Brain microvascular endothelial cell (primary cell): ENCODE measurements at regions not wholly inside any gene's neighbourhood (a gene's known extent, or its start where the extent isn't known, plus 50 kb on each side); places are given as distances from the start of the nearest gene placed in this dataset.

Source experiments
- DNase-seq: peaks from one replicate; pipeline ENCODE4 v3.0.0-alpha.2; 2020
- H3K27ac ChIP-seq: fragments of 250-450 bp; sonication (Bioruptor Pico); 2 replicates; pipeline ENCODE4 v1.5.1; 2020; ENCODE audit warnings: mild to moderate bottlenecking, moderate library complexity
- H3K27me3 ChIP-seq: fragments of 250-450 bp; sonication (Bioruptor Pico); replicated peaks from 2 replicates; pipeline ENCODE4 v1.5.1; 2020; ENCODE audit warnings: mild to moderate bottlenecking
- H3K36me3 ChIP-seq: fragments of 250-450 bp; sonication (Bioruptor Pico); replicated peaks from 2 replicates; pipeline ENCODE4 v1.5.1; 2020; ENCODE audit warnings: mild to moderate bottlenecking
- H3K4me3 ChIP-seq: 2 replicates; pipeline ENCODE4 v1.5.1; 2011; ENCODE audit warnings: low read depth, mild to moderate bottlenecking, control low read depth, low read length, moderate library complexity
- in situ Hi-C: cut with HindIII; loops from 2 replicates; pipeline ENCODE4 v1.10.0; 2017; ENCODE audit warnings: low sequenced_read_pairs, low pct_ligation_motif_present
- TF ChIP-seq, protein P1 (sequence below): IDR thresholded peaks from 2 replicates; pipeline ENCODE4 v1.5.1; 2011; ENCODE audit warnings: low read depth, mild to moderate bottlenecking, moderate library complexity, low read length, control low read depth, inconsistent platforms; ENCODE audit errors: missing control alignments

DNA sequence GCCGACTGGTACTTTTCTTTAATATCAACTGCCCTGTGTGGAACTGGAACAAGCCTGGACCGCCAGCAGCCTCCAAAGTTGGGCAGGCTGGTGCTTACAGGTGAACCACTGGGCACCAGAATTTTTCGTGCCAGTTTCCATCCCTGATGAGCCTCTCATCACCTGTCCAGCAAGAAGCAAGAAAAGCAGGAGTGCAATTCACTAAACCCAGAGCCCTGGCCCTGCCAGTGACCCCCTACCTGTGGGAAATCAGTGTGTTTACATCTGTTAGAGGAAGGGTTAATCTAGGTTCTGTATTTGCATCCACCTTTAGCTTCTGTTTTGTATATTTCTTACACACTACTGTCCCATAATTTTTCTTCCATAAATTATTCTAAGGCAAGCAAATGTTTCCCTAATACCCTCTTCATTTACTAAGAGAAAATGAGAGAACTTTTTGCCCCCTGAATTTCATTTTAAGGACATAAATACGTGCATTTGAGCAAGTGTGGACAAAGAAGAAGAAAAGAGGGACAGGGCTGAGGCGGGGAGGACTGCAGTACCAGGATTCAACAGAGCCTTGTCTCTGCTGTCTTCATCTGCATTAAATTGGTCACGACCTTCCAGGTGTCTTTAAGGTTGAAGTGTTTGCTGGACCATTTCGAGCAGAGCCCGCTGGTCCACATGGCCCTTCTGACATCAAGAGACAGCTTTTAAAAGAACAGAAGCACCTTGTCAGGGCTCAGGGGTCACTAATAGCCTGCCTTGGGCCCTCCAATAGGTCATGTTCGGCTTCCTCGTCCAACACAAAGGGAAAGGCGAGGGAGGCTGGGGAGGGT lies 763.1 kb downstream of the BCL11A start:
- Histone ChIP-seq H3K4me3 (no peak overlapping the region), H3K27me3 (no peaks in the 10 kb centered on the region), H3K27ac (no peak overlapping the region), H3K36me3 (no peaks in the 10 kb centered on the region)
- in situ Hi-C loops: no loop called here
- no peak for DNase-seq
- TF ChIP-seq, protein P1, sequence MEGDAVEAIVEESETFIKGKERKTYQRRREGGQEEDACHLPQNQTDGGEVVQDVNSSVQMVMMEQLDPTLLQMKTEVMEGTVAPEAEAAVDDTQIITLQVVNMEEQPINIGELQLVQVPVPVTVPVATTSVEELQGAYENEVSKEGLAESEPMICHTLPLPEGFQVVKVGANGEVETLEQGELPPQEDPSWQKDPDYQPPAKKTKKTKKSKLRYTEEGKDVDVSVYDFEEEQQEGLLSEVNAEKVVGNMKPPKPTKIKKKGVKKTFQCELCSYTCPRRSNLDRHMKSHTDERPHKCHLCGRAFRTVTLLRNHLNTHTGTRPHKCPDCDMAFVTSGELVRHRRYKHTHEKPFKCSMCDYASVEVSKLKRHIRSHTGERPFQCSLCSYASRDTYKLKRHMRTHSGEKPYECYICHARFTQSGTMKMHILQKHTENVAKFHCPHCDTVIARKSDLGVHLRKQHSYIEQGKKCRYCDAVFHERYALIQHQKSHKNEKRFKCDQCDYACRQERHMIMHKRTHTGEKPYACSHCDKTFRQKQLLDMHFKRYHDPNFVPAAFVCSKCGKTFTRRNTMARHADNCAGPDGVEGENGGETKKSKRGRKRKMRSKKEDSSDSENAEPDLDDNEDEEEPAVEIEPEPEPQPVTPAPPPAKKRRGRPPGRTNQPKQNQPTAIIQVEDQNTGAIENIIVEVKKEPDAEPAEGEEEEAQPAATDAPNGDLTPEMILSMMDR: no peak

DNA sequence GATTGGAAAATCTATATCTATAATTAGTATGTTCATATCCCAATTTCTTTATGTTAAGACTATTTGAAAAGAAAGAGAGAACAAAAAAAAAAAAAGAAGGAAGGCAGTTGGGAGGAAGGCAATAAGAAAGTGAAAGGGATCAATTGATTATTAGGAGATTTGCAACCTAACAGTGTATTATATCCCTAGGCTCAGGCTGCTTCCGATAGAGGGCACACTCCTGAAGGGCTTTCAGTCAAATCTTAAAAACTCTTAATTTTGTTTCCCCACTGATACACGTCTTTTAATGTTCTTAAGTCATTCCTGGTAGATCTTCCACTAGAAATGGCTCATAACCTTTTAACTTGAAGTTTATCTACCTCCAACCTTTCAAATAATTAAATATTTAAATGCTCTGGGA lies 763.9 kb downstream of the BCL11A start:
- Histone ChIP-seq H3K36me3 (no peaks in the 10 kb centered on the region), H3K27ac (no peak overlapping the region), H3K4me3 (no peak overlapping the region), H3K27me3 (no peaks in the 10 kb centered on the region)
- in situ Hi-C loops: no loop called here
- TF ChIP-seq, protein P1: no peak
- no peak for DNase-seq

DNA sequence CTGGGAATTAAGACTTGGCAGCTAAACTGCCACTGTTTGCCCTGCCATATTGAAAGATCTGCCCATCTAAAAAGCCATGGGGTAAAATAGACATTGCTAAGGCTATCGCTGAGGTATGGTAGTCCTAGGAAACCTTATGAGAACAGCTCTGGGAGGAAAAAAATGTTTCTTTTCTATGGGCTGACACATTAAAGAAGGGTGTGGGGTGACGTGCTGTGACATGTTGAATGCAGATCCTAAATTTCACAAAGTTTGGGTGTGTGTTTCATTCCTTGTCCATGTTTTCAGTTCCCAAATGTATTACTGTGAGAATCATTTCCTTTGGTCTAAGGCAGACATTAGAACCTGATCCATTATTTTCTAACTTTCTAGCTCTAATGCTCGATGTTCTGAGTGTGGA lies 766.4 kb downstream of the BCL11A start:
- in situ Hi-C loops: no loop called here
- TF ChIP-seq, protein P1: no peak
- H3K27ac ChIP-seq: no peak overlapping the region
- no peaks in the 10 kb centered on the region for H3K36me3 ChIP-seq
- H3K4me3 ChIP-seq: no peak overlapping the region
- no peaks in the 10 kb centered on the region for H3K27me3 ChIP-seq
- DNase-seq: no peak

DNA sequence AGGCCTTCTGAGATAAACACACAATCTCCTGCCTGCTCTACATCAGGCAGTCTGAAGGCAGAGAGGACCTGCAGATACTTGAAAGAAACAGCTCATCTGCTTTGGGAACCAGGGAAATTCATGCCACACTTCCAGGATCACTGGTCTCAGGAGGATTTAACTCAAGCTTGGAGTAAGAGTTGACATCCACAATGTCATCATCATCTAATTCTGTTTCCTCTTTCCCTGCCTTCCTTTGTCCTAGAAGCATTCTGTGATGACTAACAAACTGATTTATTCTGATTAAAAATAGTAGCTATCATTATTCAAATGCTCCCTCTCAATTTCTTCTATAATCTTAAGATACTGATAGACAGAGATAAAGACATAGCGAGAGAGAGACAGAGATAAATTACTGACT lies 766.8 kb downstream of the BCL11A start:
- Histone ChIP-seq H3K27ac (no peak overlapping the region), H3K4me3 (no peak overlapping the region), H3K36me3 (no peaks in the 10 kb centered on the region), H3K27me3 (no peaks in the 10 kb centered on the region)
- TF ChIP-seq, protein P1: no peak
- in situ Hi-C loops: no loop called here
- DNase-seq: no peak

DNA sequence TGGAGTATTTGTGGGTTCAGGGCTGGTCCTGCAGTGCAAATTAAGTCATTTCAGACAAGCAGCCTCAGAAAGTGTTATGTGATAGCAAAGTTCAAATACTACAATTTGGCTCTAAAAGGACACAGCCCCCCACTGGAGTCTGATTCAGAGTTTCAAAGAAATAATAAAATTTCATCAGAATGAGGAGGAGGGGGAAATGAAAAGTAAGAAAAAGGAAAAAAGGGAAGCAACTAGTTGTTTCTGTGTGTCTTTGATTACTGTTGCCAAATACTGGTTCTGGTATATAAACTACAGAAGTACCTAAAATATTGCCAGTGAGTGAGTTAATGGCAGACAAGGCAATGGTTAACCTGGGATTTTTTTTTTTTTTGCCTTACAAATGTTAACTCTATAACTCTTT lies 773.9 kb downstream of the BCL11A start:
- in situ Hi-C loops: no loop called here
- Histone ChIP-seq H3K4me3 (no peak overlapping the region), H3K36me3 (no peaks in the 10 kb centered on the region), H3K27me3 (no peaks in the 10 kb centered on the region), H3K27ac (no peak overlapping the region)
- TF ChIP-seq, protein P1: no peak
- no peak for DNase-seq

DNA sequence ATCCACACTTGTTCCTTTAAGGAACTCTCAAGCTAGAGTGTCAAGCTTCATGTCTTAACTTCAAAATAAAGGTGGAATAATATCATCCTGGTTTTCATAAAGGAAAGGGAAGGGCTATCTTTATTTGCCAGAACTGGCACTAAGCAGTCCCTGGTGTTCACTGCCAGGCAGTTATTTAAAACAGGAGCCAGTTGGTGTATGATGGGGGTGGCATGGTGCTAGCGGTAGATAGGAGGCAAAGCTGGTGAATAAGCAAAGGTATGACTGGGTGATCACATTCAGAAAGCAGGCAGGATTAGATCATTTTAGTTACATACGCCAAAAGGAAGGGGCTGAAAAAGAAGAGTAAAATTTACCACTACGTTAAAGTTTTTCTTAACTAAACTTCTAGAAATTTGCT lies 776.3 kb downstream of the BCL11A start:
- in situ Hi-C loops: no loop called here
- H3K27ac ChIP-seq: no peak overlapping the region
- H3K36me3 ChIP-seq: no peaks in the 10 kb centered on the region
- TF ChIP-seq, protein P1: no peak
- DNase-seq: no peak
- H3K4me3 ChIP-seq: no peak overlapping the region
- no peaks in the 10 kb centered on the region for H3K27me3 ChIP-seq
